ENCODE measurements at regions not wholly inside any gene's neighbourhood (a gene's known extent, or its start where the extent isn't known, plus 50 kb on each side); places are given as distances from the start of the nearest gene placed in this dataset.
"Not testable (repeated sequence)": the region's sequence is repeated elsewhere in the genome, so short reads cannot be mapped to it uniquely, and the experiment has no call there.

DNA sequence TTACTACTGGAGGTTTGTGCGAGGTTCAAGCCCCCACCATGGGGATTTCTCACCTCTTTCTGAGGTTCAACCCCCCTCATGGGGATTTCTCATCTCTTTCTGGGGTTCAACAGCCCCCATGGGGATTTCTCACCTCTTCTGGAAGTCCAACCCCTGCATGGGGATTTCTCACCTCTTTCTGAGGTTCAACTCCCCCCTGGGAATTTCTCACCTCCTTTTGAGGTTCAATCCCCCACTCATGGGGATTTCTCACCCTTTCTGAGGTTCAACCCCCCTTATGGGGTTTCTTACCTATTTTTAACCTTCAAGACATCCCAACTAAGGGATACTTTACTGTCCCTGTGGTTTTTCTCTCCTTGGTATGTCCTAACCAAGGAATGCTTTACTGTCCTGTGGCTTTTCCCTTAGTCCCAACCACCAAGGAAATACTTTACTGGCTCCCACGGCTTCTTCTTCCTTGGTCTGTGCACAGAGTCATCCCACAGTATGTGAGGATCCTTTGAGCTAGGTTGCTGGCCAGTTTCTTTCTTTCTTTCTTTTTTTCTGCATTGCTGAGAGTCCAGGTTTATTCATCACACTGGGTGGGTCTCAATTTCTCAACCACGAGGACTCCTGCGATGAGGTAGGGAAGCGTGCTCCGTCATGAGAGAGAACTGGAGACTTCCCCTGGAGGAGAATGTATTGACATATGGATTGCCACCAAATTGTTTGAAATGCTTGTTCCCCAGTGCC, 2140.2 kb downstream of the TP53TG3F start:
- no peak overlapping the region for H3K4me3 ChIP-seq (replicated peaks; ENCODE audit: insufficient read depth, low read length)
- peak overlapping the region; percentile 39 for H3K27ac ChIP-seq (replicated peaks)

DNA sequence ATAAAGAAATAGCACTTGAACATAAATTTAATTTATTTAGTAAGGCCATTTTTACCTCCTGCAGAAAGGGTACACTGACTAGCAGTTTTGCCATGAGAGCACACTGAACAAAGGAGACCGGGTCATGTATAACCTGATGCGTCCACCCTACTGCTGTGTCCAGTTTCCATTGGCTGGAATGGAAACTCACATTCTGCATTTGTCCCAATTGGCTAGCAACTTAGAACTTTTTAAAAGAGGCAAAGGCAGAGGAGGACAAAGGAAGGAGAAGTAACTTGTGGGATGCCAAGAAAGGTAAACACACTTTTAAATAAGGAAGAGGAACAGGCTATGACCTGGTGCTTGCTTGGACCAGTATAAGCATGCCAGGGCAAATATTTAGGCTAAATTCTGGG, 2140.7 kb downstream of the TP53TG3F start:
- DNase-seq (ENCODE audit: low read depth in 1 of 2, low spot score in 1 of 2); H3K4me3 ChIP-seq (replicated peaks; ENCODE audit: insufficient read depth, low read length); H3K27me3 ChIP-seq (ENCODE audit: insufficient read depth, poor library complexity, severe bottlenecking): not testable (repeated sequence)
- peak overlapping the region; percentile 37 for H3K27ac ChIP-seq (replicated peaks)

More for the DNA sequence above, 2140.2 kb downstream of the TP53TG3F start:
- DNase-seq (ENCODE audit: low read depth in 1 of 2, low spot score in 1 of 2), result no peak
- TF ChIP-seq, protein P1, sequence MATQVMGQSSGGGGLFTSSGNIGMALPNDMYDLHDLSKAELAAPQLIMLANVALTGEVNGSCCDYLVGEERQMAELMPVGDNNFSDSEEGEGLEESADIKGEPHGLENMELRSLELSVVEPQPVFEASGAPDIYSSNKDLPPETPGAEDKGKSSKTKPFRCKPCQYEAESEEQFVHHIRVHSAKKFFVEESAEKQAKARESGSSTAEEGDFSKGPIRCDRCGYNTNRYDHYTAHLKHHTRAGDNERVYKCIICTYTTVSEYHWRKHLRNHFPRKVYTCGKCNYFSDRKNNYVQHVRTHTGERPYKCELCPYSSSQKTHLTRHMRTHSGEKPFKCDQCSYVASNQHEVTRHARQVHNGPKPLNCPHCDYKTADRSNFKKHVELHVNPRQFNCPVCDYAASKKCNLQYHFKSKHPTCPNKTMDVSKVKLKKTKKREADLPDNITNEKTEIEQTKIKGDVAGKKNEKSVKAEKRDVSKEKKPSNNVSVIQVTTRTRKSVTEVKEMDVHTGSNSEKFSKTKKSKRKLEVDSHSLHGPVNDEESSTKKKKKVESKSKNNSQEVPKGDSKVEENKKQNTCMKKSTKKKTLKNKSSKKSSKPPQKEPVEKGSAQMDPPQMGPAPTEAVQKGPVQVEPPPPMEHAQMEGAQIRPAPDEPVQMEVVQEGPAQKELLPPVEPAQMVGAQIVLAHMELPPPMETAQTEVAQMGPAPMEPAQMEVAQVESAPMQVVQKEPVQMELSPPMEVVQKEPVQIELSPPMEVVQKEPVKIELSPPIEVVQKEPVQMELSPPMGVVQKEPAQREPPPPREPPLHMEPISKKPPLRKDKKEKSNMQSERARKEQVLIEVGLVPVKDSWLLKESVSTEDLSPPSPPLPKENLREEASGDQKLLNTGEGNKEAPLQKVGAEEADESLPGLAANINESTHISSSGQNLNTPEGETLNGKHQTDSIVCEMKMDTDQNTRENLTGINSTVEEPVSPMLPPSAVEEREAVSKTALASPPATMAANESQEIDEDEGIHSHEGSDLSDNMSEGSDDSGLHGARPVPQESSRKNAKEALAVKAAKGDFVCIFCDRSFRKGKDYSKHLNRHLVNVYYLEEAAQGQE (IDR thresholded peaks at IDR 0.05; ENCODE audit: insufficient replicate concordance, low read depth), result no peak
- TF ChIP-seq GABPA (IDR thresholded peaks at IDR 0.05; ENCODE audit: low read depth), result no peak
- TF ChIP-seq POLR2AphosphoS5 (IDR thresholded peaks at IDR 0.05; ENCODE audit: low read depth), result no peak
- TF ChIP-seq SPI1 (IDR thresholded peaks at IDR 0.05; ENCODE audit: borderline replicate concordance, low read depth), result no peak
- TF ChIP-seq, protein P2, sequence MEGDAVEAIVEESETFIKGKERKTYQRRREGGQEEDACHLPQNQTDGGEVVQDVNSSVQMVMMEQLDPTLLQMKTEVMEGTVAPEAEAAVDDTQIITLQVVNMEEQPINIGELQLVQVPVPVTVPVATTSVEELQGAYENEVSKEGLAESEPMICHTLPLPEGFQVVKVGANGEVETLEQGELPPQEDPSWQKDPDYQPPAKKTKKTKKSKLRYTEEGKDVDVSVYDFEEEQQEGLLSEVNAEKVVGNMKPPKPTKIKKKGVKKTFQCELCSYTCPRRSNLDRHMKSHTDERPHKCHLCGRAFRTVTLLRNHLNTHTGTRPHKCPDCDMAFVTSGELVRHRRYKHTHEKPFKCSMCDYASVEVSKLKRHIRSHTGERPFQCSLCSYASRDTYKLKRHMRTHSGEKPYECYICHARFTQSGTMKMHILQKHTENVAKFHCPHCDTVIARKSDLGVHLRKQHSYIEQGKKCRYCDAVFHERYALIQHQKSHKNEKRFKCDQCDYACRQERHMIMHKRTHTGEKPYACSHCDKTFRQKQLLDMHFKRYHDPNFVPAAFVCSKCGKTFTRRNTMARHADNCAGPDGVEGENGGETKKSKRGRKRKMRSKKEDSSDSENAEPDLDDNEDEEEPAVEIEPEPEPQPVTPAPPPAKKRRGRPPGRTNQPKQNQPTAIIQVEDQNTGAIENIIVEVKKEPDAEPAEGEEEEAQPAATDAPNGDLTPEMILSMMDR (IDR thresholded peaks at IDR 0.05; ENCODE audit: insufficient read depth, low read length), result no peak
- no peaks in the 10 kb centered on the region for H3K27me3 ChIP-seq (ENCODE audit: insufficient read depth, poor library complexity, severe bottlenecking)

DNA sequence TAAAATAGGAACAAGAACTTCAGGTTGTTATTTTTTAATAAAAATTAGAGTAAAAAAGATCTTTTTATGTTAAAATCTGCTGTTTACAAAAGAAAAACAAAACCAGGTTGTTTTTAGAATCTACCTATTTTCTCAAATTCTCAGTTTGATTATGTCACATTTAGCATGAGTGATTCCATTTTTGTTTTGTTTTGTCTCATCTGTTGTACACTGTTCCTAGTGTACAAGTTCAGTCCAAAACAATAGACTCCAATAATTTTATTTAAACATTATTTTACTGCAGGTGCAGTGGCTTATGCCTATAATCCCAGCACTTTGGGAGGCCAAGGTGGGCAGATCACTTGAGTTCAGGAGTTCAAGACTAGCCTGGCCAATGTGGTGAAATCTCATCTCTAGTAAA, 2142.7 kb downstream of the TP53TG3F start:
- Histone ChIP-seq H3K27me3 (ENCODE audit: insufficient read depth, poor library complexity, severe bottlenecking) (no peaks in the 10 kb centered on the region), H3K27ac (replicated peaks) (no peak overlapping the region), H3K4me3 (replicated peaks; ENCODE audit: insufficient read depth, low read length) (no peak overlapping the region)
- DNase-seq (ENCODE audit: low read depth in 1 of 2, low spot score in 1 of 2), result no peak
- TF ChIP-seq, protein P2 (IDR thresholded peaks at IDR 0.05; ENCODE audit: insufficient read depth, low read length), result no peak
- TF ChIP-seq SPI1 (IDR thresholded peaks at IDR 0.05; ENCODE audit: borderline replicate concordance, low read depth), result no peak
- no peak for TF ChIP-seq POLR2AphosphoS5 (IDR thresholded peaks at IDR 0.05; ENCODE audit: low read depth)
- TF ChIP-seq, protein P1 (IDR thresholded peaks at IDR 0.05; ENCODE audit: insufficient replicate concordance, low read depth), result no peak
- TF ChIP-seq GABPA (IDR thresholded peaks at IDR 0.05; ENCODE audit: low read depth), result no peak

DNA sequence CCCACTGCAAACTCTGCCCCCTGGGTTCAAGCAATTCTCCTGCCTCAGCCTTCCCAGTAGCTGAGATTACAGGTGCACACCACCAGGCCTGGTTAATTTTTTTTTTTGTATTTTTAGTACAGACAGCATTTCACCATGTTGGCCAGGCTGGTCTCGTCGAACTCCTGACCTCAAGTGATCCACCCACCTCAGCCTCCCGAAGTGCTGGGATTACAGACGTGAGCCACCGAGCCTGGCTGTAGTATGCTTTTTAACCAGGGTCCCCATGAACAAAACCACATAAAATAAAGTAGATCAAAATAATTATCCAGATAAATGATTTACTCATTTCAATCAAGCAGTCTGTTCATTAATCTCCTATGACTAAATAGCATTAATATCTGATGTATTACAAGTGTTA, 2144.0 kb downstream of the TP53TG3F start:
- not testable (repeated sequence) for DNase-seq (ENCODE audit: low read depth in 1 of 2, low spot score in 1 of 2); H3K4me3 ChIP-seq (replicated peaks; ENCODE audit: insufficient read depth, low read length); H3K27me3 ChIP-seq (ENCODE audit: insufficient read depth, poor library complexity, severe bottlenecking); H3K27ac ChIP-seq (replicated peaks)

DNA sequence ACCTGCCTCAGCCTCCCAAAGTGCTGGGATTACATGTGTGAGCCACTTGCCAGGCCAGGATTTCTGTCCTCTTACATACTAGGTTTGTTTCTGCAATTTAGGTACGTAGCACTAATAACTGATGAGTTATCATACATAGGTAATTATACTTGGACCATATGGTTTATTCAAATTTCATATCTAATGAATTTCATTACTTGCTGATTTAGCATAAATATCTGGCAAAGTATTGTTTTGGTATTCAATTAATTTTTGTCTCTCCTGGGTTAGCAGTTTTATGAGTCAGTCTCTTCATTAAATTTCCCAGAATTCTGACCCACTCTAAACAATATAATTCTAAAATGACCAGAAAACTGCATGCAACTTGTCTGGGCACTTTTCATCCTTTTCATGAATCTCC, 2146.5 kb downstream of the TP53TG3F start:
- DNase-seq (ENCODE audit: low read depth in 1 of 2, low spot score in 1 of 2), result no peak
- no peak overlapping the region for H3K27ac ChIP-seq (replicated peaks)
- no peak overlapping the region for H3K4me3 ChIP-seq (replicated peaks; ENCODE audit: insufficient read depth, low read length)
- TF ChIP-seq SPI1 (IDR thresholded peaks at IDR 0.05; ENCODE audit: borderline replicate concordance, low read depth), result no peak
- no peak for TF ChIP-seq GABPA (IDR thresholded peaks at IDR 0.05; ENCODE audit: low read depth)
- TF ChIP-seq, protein P1 (IDR thresholded peaks at IDR 0.05; ENCODE audit: insufficient replicate concordance, low read depth), result no peak
- TF ChIP-seq POLR2AphosphoS5 (IDR thresholded peaks at IDR 0.05; ENCODE audit: low read depth), result no peak
- TF ChIP-seq, protein P2 (IDR thresholded peaks at IDR 0.05; ENCODE audit: insufficient read depth, low read length), result no peak
- H3K27me3 ChIP-seq (ENCODE audit: insufficient read depth, poor library complexity, severe bottlenecking), result no peaks in the 10 kb centered on the region

DNA sequence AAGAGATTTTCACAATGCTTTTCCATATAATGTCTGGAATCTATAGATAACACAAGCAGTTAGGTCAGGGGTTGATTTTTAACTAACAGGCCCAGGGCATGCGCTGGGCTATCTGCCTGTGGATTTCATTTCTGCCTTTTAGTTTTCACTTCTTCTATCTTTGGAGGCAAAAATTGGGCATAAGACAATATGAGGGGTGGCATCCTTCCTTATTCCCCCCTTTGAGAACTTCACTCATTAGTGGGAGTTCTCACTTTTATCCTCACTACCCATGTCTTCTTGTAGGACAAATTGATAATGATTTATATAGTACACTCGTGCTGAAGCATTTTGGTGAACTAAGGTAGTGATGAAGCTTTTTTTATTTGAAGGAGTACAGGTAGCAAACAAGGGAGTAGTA, 2155.5 kb downstream of the TP53TG3F start:
- H3K4me3 ChIP-seq (replicated peaks; ENCODE audit: insufficient read depth, low read length); H3K27ac ChIP-seq (replicated peaks); DNase-seq (ENCODE audit: low read depth in 1 of 2, low spot score in 1 of 2); H3K27me3 ChIP-seq (ENCODE audit: insufficient read depth, poor library complexity, severe bottlenecking): not testable (repeated sequence)
